Frontal cortex (tissue), 3 donors: ENCODE measurements at regions not wholly inside any gene's neighbourhood (a gene's known extent, or its start where the extent isn't known, plus 50 kb on each side); places are given as distances from the start of the nearest gene placed in this dataset.

Experiments used
- DNase-seq, 2 donors: peaks; one replicate each; pipeline ENCODE4 v3.0.0; 2012; ENCODE audit warnings: low spot score in 2 of 2
- FAIRE-seq: peaks from 2 replicates; lab custom pipeline; 2012; peaks lifted over from hg19 to GRCh38; lab: Jason Lieb, UNC
- donor health status: control.
- donor health status: control.
- donor health status: control.

- DNase-seq (no peak), FAIRE-seq (no peak)
These were observed 651.6 kb upstream of the ADGRL4 start for GRCh38 chr1:79657951-79658658.

GRCh38 chr1:79655876-79656275 is 649.3 kb upstream of the ADGRL4 start:
- no peak for FAIRE-seq
- no peak for DNase-seq

- DNase-seq: no peak
- FAIRE-seq: no peak
These were observed 645.9 kb upstream of the ADGRL4 start for GRCh38 chr1:79652426-79652825.

- no peak for FAIRE-seq
- DNase-seq: no peak
These were observed 641.6 kb upstream of the ADGRL4 start for GRCh38 chr1:79648126-79648525.

GRCh38 chr1:79646880-79647279 is 640.4 kb upstream of the ADGRL4 start:
- FAIRE-seq (no peak), DNase-seq (no peak)

- FAIRE-seq: no peak
- no peak for DNase-seq
These were observed 631.9 kb upstream of the ADGRL4 start for GRCh38 chr1:79638382-79638781.

GRCh38 chr1:79633456-79633855 is 626.9 kb upstream of the ADGRL4 start:
- FAIRE-seq: no peak
- DNase-seq: no peak

- DNase-seq (no peak), FAIRE-seq (no peak)
These were observed 622.9 kb upstream of the ADGRL4 start for GRCh38 chr1:79629414-79629813.

GRCh38 chr1:79617777-79618176 is 611.2 kb upstream of the ADGRL4 start:
- no peak for FAIRE-seq
- no peak for DNase-seq

GRCh38 chr1:79614762-79615161 is 608.2 kb upstream of the ADGRL4 start:
- FAIRE-seq (no peak), DNase-seq (no peak)

GRCh38 chr1:79614106-79614505 is 607.6 kb upstream of the ADGRL4 start:
- FAIRE-seq (no peak), DNase-seq (no peak)

- FAIRE-seq: no peak
These were observed 606.5 kb upstream of the ADGRL4 start for GRCh38 chr1:79613046-79613445.

GRCh38 chr1:79604490-79605198 is 598.1 kb upstream of the ADGRL4 start:
- DNase-seq (no peak), FAIRE-seq (no peak)

More at GRCh38 chr1:79613046-79613445, 606.5 kb upstream of the ADGRL4 start:
- DNase-seq: no peak

- no peak for FAIRE-seq
- no peak for DNase-seq
These were observed 597.3 kb upstream of the ADGRL4 start for GRCh38 chr1:79603843-79604242.

GRCh38 chr1:79599257-79599656 is 592.7 kb upstream of the ADGRL4 start:
- FAIRE-seq (no peak), DNase-seq (no peak)

- no peak for DNase-seq
- no peak for FAIRE-seq
These were observed 589.4 kb upstream of the ADGRL4 start for GRCh38 chr1:79595931-79596330.

GRCh38 chr1:79594121-79594698 is 587.7 kb upstream of the ADGRL4 start:
- FAIRE-seq: no peak

GRCh38 chr1:79592707-79593106 is 586.2 kb upstream of the ADGRL4 start:
- DNase-seq: no peak
- no peak for FAIRE-seq

More at GRCh38 chr1:79594121-79594698, 587.7 kb upstream of the ADGRL4 start:
- no peak for DNase-seq

- DNase-seq (no peak), FAIRE-seq (no peak)
These were observed 582.2 kb upstream of the ADGRL4 start for GRCh38 chr1:79588719-79589118.

- DNase-seq: no peak
- FAIRE-seq: no peak
These were observed 580.7 kb upstream of the ADGRL4 start for GRCh38 chr1:79587229-79587628.

GRCh38 chr1:79585801-79586200 is 579.3 kb upstream of the ADGRL4 start:
- FAIRE-seq (no peak), DNase-seq (no peak)
